ENCODE measurements at regions not wholly inside any gene's neighbourhood (a gene's known extent, or its start where the extent isn't known, plus 50 kb on each side); places are given as distances from the start of the nearest gene placed in this dataset.

DNA sequence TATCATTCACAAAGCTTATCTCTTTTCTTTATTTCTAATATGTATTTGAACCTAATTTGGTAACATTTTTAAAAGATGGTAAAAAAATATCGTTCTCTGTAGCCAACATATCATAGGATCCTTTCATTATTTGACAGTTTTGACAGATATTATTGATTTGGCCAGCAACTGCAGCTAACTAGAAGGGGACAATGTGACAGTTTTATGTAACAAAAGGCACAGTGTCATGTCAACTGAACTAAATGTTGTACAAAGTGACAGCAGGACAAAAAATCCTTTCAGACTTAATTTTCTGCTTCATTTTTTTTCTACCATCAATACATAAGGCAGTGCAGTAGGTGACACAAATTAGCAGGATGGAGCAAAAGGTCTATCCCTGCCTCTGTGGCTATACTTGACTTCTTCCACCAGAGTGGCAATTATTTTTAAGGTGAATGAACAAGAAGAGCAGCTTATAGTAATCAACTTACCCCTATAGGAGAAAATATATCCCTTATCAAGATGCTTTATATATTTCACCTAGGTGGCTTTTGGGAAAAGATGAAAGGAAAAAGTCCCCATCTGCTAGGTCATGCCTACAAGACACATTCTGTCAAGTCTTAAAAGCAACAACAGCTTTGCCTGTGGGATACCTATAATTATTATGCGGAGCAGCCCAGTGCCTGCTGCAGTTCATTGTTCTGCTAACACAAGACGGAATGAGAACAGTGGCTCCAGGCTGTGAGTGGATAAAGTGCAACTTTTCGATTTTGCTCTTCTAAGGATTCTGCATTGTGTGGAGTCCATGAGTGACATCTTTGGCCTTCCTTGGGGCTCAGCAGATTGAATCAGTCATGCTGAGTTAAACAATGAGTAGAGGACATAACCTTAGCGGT lies 694.9 kb downstream of the ISL1 start:
- TF ChIP-seq, protein P1, sequence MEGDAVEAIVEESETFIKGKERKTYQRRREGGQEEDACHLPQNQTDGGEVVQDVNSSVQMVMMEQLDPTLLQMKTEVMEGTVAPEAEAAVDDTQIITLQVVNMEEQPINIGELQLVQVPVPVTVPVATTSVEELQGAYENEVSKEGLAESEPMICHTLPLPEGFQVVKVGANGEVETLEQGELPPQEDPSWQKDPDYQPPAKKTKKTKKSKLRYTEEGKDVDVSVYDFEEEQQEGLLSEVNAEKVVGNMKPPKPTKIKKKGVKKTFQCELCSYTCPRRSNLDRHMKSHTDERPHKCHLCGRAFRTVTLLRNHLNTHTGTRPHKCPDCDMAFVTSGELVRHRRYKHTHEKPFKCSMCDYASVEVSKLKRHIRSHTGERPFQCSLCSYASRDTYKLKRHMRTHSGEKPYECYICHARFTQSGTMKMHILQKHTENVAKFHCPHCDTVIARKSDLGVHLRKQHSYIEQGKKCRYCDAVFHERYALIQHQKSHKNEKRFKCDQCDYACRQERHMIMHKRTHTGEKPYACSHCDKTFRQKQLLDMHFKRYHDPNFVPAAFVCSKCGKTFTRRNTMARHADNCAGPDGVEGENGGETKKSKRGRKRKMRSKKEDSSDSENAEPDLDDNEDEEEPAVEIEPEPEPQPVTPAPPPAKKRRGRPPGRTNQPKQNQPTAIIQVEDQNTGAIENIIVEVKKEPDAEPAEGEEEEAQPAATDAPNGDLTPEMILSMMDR (IDR thresholded peaks at IDR 0.05): no peak
- no peak for TF ChIP-seq POLR2A (IDR thresholded peaks at IDR 0.05)
